ENCODE measurements at regions not wholly inside any gene's neighbourhood (a gene's known extent, or its start where the extent isn't known, plus 50 kb on each side); places are given as distances from the start of the nearest gene placed in this dataset.
A peak's percentile ranks its signal among the peaks of the same experiment; 100 is the strongest.

DNA sequence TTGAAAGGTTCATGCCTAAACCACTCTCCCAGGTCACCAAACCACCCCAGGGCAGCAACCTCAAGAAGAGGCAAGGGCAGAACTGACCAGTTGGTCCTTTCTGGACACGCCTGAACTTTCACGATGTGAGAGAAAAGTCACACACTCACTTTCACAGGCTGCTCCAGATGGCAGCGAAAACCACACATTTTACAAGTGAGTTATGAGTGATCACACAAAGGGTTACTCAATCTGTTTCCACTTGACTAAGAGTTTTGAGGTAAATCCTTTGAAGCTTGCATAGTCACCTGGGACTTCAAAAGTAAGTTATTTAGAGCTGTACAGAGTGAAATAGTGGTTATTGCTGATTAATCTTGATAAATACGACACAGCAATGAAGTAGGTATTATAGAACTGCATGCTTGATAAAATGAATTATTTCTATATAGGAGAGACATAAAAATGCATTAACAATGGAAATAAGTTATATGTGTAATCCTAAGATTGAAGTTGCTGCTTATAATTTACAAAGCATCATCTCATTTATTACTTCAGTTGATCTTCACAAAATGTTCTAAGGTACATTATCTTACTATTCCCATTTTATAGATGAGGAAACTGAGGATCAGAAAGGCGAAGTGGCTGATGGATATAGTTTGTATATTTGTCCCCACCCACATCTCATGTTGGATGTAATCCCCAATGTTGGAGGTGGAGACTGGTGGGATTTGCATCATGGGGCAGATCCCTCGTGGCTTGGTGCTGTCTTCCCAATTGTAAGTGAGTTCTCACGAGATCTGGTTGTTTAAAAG, 103.0 kb upstream of the KLF3 start:
- H3K4me3 ChIP-seq (replicated peaks; ENCODE audit: insufficient read depth, low read length), result no peak overlapping the region
- no peaks in the 10 kb centered on the region for H3K27me3 ChIP-seq (ENCODE audit: insufficient read depth, poor library complexity, severe bottlenecking)
- DNase-seq (ENCODE audit: low read depth in 1 of 2, low spot score in 1 of 2), result peak in 1 of 2 experiments; percentile 15
- no peak for TF ChIP-seq POLR2AphosphoS5 (IDR thresholded peaks at IDR 0.05; ENCODE audit: low read depth)
- no peak for TF ChIP-seq SPI1 (IDR thresholded peaks at IDR 0.05; ENCODE audit: borderline replicate concordance, low read depth)
- TF ChIP-seq REST (IDR thresholded peaks at IDR 0.05; ENCODE audit: insufficient replicate concordance, low read depth), result no peak
- no peak for TF ChIP-seq GABPA (IDR thresholded peaks at IDR 0.05; ENCODE audit: low read depth)
- TF ChIP-seq, protein P1, sequence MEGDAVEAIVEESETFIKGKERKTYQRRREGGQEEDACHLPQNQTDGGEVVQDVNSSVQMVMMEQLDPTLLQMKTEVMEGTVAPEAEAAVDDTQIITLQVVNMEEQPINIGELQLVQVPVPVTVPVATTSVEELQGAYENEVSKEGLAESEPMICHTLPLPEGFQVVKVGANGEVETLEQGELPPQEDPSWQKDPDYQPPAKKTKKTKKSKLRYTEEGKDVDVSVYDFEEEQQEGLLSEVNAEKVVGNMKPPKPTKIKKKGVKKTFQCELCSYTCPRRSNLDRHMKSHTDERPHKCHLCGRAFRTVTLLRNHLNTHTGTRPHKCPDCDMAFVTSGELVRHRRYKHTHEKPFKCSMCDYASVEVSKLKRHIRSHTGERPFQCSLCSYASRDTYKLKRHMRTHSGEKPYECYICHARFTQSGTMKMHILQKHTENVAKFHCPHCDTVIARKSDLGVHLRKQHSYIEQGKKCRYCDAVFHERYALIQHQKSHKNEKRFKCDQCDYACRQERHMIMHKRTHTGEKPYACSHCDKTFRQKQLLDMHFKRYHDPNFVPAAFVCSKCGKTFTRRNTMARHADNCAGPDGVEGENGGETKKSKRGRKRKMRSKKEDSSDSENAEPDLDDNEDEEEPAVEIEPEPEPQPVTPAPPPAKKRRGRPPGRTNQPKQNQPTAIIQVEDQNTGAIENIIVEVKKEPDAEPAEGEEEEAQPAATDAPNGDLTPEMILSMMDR (IDR thresholded peaks at IDR 0.05; ENCODE audit: insufficient read depth, low read length), result no peak
- no peak overlapping the region for H3K27ac ChIP-seq (replicated peaks)

DNA sequence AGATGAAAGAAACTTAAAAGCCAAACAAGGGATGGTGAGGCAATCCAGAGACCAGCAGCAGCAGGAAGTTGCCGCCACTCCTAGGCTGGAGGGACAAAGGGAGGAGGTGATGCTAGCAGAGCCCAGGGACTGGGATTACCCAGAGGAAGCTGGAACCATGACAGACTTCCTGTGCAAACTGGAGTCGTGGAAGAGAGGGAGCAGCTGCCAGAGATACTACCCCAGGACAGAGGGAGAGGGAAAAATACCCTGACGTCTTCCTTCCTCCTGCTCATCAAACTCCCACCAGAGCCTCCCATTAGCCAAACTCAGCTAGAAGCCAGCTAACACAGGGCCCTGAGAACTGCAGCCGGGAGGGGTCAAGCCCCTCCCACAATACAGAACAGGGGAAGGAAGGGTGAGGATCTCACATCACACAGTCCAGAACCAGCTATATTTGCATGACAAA, 101.2 kb upstream of the KLF3 start:
- no peak overlapping the region for H3K4me3 ChIP-seq (replicated peaks; ENCODE audit: insufficient read depth, low read length)
- no peaks in the 10 kb centered on the region for H3K27me3 ChIP-seq (ENCODE audit: insufficient read depth, poor library complexity, severe bottlenecking)
- H3K27ac ChIP-seq (replicated peaks), result no peak overlapping the region
- DNase-seq (ENCODE audit: low read depth in 1 of 2, low spot score in 1 of 2), result peak; percentile 17 to 51
- TF ChIP-seq, protein P1 (IDR thresholded peaks at IDR 0.05; ENCODE audit: insufficient read depth, low read length), result no peak
- TF ChIP-seq GABPA (IDR thresholded peaks at IDR 0.05; ENCODE audit: low read depth), result no peak
- TF ChIP-seq POLR2AphosphoS5 (IDR thresholded peaks at IDR 0.05; ENCODE audit: low read depth), result no peak
- TF ChIP-seq REST (IDR thresholded peaks at IDR 0.05; ENCODE audit: insufficient replicate concordance, low read depth), result no peak

DNA sequence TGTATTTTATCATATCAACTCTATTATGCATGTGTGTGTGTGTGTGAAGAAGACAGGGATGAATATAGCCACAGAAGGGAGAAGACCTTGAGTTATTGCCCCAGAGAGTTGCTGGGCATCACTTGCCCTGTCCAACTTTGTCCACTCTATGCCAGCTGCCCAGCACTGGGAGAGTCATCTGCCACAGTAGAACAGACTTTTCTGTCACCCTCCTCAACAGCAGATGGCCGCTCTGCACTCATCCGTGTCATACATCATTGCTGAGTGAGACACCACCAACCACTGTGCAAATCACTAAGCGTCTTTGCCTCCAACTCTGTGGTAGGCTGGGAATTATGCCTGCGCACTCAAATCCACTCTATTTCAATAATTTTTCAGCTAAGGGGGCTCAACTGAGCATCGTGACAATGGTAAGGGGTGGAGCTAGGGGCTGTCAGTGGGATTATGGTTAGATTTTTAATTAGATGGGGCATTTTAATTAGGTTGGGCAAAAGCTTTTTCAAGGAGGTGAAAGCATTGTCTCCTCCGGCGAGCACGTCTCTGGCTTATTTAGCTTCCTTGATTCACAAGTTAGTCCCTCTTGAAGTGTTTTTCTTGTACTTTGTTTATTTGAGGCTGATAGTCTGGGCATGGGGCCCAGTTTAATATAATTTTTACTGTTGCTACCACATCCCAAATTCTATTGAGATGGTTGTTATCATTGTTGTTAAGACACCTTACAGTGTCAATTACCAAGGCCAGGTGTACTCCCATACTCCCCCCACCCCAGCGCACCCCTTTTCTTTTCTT, 100.1 kb upstream of the KLF3 start:
- no peak for DNase-seq (ENCODE audit: low read depth in 1 of 2, low spot score in 1 of 2)
- Histone ChIP-seq H3K27me3 (ENCODE audit: insufficient read depth, poor library complexity, severe bottlenecking) (no peaks in the 10 kb centered on the region), H3K27ac (replicated peaks) (no peak overlapping the region), H3K4me3 (replicated peaks; ENCODE audit: insufficient read depth, low read length) (no peak overlapping the region)
- TF ChIP-seq SPI1 (IDR thresholded peaks at IDR 0.05; ENCODE audit: borderline replicate concordance, low read depth) (no peak), POLR2AphosphoS5 (IDR thresholded peaks at IDR 0.05; ENCODE audit: low read depth) (no peak), GABPA (IDR thresholded peaks at IDR 0.05; ENCODE audit: low read depth) (no peak), REST (IDR thresholded peaks at IDR 0.05; ENCODE audit: insufficient replicate concordance, low read depth) (no peak)
- TF ChIP-seq, protein P1 (IDR thresholded peaks at IDR 0.05; ENCODE audit: insufficient read depth, low read length), result no peak

Measured in HL-60 (cell line).